ENCODE measurements at regions not wholly inside any gene's neighbourhood (a gene's known extent, or its start where the extent isn't known, plus 50 kb on each side); places are given as distances from the start of the nearest gene placed in this dataset.

- TF ChIP-seq, protein P1, sequence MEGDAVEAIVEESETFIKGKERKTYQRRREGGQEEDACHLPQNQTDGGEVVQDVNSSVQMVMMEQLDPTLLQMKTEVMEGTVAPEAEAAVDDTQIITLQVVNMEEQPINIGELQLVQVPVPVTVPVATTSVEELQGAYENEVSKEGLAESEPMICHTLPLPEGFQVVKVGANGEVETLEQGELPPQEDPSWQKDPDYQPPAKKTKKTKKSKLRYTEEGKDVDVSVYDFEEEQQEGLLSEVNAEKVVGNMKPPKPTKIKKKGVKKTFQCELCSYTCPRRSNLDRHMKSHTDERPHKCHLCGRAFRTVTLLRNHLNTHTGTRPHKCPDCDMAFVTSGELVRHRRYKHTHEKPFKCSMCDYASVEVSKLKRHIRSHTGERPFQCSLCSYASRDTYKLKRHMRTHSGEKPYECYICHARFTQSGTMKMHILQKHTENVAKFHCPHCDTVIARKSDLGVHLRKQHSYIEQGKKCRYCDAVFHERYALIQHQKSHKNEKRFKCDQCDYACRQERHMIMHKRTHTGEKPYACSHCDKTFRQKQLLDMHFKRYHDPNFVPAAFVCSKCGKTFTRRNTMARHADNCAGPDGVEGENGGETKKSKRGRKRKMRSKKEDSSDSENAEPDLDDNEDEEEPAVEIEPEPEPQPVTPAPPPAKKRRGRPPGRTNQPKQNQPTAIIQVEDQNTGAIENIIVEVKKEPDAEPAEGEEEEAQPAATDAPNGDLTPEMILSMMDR (IDR thresholded peaks at IDR 0.05): no peak
- no peak for TF ChIP-seq EZH2 (IDR thresholded peaks at IDR 0.05)
These were observed 51.5 kb upstream of the CCDC174 start for GRCh38 chr3:14600075-14600474.

All from neural progenitor cell (in vitro differentiated cells).